ENCODE measurements at regions not wholly inside any gene's neighbourhood (a gene's known extent, or its start where the extent isn't known, plus 50 kb on each side); places are given as distances from the start of the nearest gene placed in this dataset.

DNA sequence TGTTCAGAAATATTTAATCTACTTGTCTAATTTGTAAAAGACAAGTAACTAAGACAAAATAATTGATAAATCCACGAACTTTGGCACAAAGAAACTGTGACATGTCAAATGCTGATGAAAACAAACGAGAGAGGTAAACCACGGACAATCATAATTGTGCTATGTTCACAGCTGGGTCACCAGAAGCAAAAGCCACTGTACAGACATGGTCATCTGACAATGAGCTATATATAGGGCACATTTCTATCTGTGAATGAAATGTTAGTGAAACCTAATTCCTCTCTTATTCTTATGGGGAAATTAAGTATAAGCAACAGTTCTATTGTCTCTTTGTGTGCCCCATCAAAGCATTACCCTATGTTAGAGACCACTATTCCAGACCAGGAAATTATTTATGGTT, 444.0 kb upstream of the TRAM1L1 start:
- DNase-seq (no peak), ATAC-seq (ENCODE audit: low read depth) (no peak)
- intact Hi-C loops (cut with micrococcal nuclease), result no loop called here
- H3K4me1 Mint-ChIP-seq, result no peaks in the 10 kb centered on the region
- H3K4me3 Mint-ChIP-seq, result no peak overlapping the region
- ChIA-PET POLR2A (no interaction called here), CTCF (no interaction called here)
- no peaks in the 10 kb centered on the region for H3K27me3 Mint-ChIP-seq
- peaks cover 2% of the 10 kb centered on the region for H3K9me3 Mint-ChIP-seq
- no peak overlapping the region for H3K27ac Mint-ChIP-seq
- TF ChIP-seq CTCF (IDR thresholded peaks at IDR 0.05), result no peak
- H3K36me3 Mint-ChIP-seq (ENCODE audit: low read depth), result no peaks in the 10 kb centered on the region

DNA sequence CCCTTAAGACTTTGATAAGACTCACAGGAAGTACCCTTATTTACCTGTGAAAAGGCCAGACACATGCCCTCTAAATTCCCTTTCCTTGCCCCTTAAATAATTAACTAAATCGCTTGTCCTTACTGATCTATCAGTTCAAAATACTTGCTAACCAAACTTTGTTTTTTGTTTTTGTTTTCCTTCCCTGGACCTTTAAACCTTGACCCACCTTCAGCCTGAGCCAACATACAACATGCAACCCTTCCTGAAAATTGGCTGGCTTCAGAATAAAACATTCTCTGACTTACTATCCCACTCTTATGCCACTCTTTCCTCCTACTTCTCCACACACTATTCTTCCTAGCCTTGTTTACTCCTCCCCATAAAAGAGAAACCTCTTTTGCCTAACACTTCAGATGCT, 448.1 kb upstream of the TRAM1L1 start:
- H3K4me3 Mint-ChIP-seq, result no peak overlapping the region
- no peak for ATAC-seq (ENCODE audit: low read depth)
- ChIA-PET CTCF (no interaction called here), POLR2A (no interaction called here)
- no peak for TF ChIP-seq CTCF (IDR thresholded peaks at IDR 0.05)
- DNase-seq, result no peak
- no peak overlapping the region for H3K27ac Mint-ChIP-seq
- intact Hi-C loops (cut with micrococcal nuclease), result no loop called here
- H3K4me1 Mint-ChIP-seq, result no peaks in the 10 kb centered on the region
- H3K9me3 Mint-ChIP-seq, result peaks cover 2% of the 10 kb centered on the region
- no peaks in the 10 kb centered on the region for H3K36me3 Mint-ChIP-seq (ENCODE audit: low read depth)
- no peaks in the 10 kb centered on the region for H3K27me3 Mint-ChIP-seq

- intact Hi-C loops (cut with micrococcal nuclease), result no loop called here
- ATAC-seq (ENCODE audit: low read depth) (no peak), DNase-seq (no peak)
- H3K9me3 Mint-ChIP-seq, result peaks cover 2% of the 10 kb centered on the region
- no peaks in the 10 kb centered on the region for H3K27me3 Mint-ChIP-seq
- H3K27ac Mint-ChIP-seq, result no peak overlapping the region
- POLR2A ChIA-PET, result no interaction called here
- CTCF ChIA-PET, result no interaction called here
- no peaks in the 10 kb centered on the region for H3K4me1 Mint-ChIP-seq
- no peak overlapping the region for H3K4me3 Mint-ChIP-seq
- H3K36me3 Mint-ChIP-seq (ENCODE audit: low read depth), result no peaks in the 10 kb centered on the region
- TF ChIP-seq CTCF (IDR thresholded peaks at IDR 0.05), result no peak
Measured at GRCh38 chr4:117545039-117545438, 459.7 kb upstream of the TRAM1L1 start.

DNA sequence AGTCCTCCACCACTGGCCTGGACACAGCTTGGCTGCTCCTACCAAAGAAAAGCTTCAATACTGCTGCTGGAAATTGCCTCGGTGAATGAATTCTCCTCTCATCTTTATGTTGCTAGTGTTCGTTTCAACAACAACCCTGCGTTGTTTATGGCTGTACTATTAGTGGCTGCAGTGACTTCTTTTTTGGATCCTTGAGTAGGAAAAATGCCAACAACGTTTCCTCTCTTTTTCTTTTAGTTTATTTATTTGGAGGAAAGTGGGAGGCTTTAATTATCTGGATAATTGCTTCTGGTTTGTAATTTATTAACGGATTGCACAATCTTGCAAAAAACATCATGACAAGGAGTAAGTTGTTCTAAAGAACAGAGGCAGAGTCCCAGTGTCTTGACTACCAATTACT, 464.1 kb upstream of the TRAM1L1 start:
- peaks cover 2% of the 10 kb centered on the region for H3K9me3 Mint-ChIP-seq
- H3K27ac Mint-ChIP-seq, result no peak overlapping the region
- ATAC-seq (ENCODE audit: low read depth) (no peak), DNase-seq (no peak)
- ChIA-PET CTCF (no interaction called here), POLR2A (no interaction called here)
- no peaks in the 10 kb centered on the region for H3K36me3 Mint-ChIP-seq (ENCODE audit: low read depth)
- no peak for TF ChIP-seq CTCF (IDR thresholded peaks at IDR 0.05)
- no peak overlapping the region for H3K4me3 Mint-ChIP-seq
- intact Hi-C loops (cut with micrococcal nuclease), result no loop called here
- no peaks in the 10 kb centered on the region for H3K4me1 Mint-ChIP-seq
- no peaks in the 10 kb centered on the region for H3K27me3 Mint-ChIP-seq

DNA sequence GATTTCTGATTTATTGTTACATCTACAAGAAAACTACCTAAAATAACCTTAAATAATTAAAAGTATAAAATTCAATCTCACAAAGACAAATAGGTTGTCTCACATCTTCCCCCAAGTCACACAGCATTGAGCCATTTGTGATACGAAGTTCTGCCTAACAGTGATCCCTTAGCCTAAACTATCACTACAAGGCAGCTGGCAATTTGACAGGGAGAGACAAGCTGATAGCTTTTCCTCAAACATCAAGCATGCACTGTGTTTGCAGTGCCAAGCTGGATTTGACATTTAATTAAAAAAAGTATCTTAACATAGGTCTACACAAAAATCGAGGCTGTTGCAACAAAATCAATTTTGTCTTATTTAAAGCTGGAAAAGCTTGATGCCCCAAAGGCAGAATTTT, 464.7 kb upstream of the TRAM1L1 start:
- no peak overlapping the region for H3K27ac Mint-ChIP-seq

More for the DNA sequence above, 464.7 kb upstream of the TRAM1L1 start:
- no peak overlapping the region for H3K4me3 Mint-ChIP-seq
- intact Hi-C loops (cut with micrococcal nuclease), result no loop called here
- ChIA-PET CTCF (no interaction called here), POLR2A (no interaction called here)
- H3K27me3 Mint-ChIP-seq, result no peaks in the 10 kb centered on the region
- TF ChIP-seq CTCF (IDR thresholded peaks at IDR 0.05), result no peak
- H3K9me3 Mint-ChIP-seq, result peaks cover 2% of the 10 kb centered on the region
- ATAC-seq (ENCODE audit: low read depth), result no peak
- DNase-seq, result no peak
- H3K36me3 Mint-ChIP-seq (ENCODE audit: low read depth), result no peaks in the 10 kb centered on the region
- H3K4me1 Mint-ChIP-seq, result no peaks in the 10 kb centered on the region
